ENCODE measurements at regions not wholly inside any gene's neighbourhood (a gene's known extent, or its start where the extent isn't known, plus 50 kb on each side); places are given as distances from the start of the nearest gene placed in this dataset.

DNA sequence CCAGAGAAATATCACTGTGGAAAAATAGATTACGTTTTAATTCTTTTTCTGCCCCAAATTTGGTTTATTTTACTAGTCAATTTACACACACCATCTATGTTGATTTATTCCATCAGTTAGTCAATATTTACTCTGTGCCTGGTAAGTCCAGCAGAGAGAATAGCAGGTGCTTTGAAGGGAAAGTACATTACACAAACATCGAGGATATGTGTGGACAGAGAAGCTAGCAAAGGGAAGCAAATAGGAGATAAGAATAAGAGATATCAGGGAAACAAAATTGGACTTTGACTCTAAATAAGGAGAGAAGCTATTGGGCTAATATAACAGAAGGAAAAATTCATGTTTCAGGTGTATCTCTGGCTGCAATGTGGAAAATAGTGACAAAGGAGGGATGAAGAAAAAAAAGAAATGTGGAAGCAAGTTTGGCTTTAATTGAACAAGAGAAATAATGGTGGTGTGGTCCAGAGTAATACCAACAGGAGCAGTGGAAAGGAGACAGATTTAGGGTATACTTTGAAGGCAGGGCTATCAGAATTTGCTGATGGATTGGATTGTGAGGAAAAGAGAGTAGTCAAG, 587.7 kb upstream of the CDH6 start:
- Histone ChIP-seq H3K27me3 (ENCODE audit: control insufficient read depth, insufficient read depth, low read length) (no peaks in the 10 kb centered on the region), H3K36me3 (ENCODE audit: control insufficient read depth in 2 of 3, insufficient read depth in 3 of 3, low read length in 3 of 3) (no peaks in the 10 kb centered on the region), H3K9ac (ENCODE audit: low read length in 3 of 3) (no peak overlapping the region), H3K4me1 (ENCODE audit: control insufficient read depth in 2 of 3, insufficient read depth in 2 of 3, low read depth in 1 of 3, low read length in 3 of 3) (no peaks in the 10 kb centered on the region), H3K9me3 (ENCODE audit: control insufficient read depth in 2 of 3, insufficient read depth in 1 of 3, low read length in 3 of 3) (peaks cover 0 to 2% (median 0%) of the 10 kb centered on the region in 3 donors), H3K27ac (ENCODE audit: low read depth in 2 of 2, low read length in 2 of 2) (no peak overlapping the region), H3K4me3 (ENCODE audit: low read length in 3 of 3) (no peak overlapping the region)
- intact Hi-C loops (cut with DNase I) = no loop called here
- FAIRE-seq (no peak), DNase-seq (no peak)
- TF ChIP-seq, protein P1, sequence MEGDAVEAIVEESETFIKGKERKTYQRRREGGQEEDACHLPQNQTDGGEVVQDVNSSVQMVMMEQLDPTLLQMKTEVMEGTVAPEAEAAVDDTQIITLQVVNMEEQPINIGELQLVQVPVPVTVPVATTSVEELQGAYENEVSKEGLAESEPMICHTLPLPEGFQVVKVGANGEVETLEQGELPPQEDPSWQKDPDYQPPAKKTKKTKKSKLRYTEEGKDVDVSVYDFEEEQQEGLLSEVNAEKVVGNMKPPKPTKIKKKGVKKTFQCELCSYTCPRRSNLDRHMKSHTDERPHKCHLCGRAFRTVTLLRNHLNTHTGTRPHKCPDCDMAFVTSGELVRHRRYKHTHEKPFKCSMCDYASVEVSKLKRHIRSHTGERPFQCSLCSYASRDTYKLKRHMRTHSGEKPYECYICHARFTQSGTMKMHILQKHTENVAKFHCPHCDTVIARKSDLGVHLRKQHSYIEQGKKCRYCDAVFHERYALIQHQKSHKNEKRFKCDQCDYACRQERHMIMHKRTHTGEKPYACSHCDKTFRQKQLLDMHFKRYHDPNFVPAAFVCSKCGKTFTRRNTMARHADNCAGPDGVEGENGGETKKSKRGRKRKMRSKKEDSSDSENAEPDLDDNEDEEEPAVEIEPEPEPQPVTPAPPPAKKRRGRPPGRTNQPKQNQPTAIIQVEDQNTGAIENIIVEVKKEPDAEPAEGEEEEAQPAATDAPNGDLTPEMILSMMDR (IDR thresholded peaks at IDR 0.05; ENCODE audit: borderline replicate concordance, extremely low read depth, insufficient read depth) = no peak

DNA sequence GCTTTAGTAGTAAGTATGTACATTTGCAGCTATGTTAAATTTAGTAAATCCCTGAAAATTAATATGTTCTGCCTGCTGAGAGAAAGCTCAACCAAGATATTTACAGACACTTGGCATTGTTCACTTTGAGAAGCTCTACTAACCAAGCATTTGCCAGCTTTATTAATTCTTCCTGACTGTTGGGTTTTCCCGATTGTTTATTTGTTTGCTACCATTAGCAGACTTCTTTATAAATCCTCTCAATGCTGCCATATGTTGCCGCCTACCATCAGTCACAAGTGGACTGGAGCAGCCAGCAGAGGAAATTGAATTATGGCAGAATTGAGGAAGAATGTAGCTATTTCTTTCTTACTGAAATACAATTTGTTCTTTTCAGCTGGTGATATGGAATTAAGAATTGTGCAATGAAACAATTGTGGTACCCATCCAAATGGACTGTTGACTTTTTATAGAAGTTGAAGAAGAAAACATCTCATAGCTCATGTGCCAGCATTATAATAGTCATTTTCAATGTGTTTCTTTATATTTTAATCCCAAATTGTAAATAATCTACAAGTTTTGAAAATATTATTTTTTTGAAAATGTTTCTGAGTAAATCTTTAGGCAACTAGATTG, 588.7 kb upstream of the CDH6 start:
- H3K27ac ChIP-seq (ENCODE audit: low read depth in 2 of 2, low read length in 2 of 2) = no peak overlapping the region
- H3K4me1 ChIP-seq (ENCODE audit: control insufficient read depth in 2 of 3, insufficient read depth in 2 of 3, low read depth in 1 of 3, low read length in 3 of 3) = no peaks in the 10 kb centered on the region
- no peak overlapping the region for H3K4me3 ChIP-seq (ENCODE audit: low read length in 3 of 3)
- FAIRE-seq = no peak
- no peak overlapping the region for H3K9ac ChIP-seq (ENCODE audit: low read length in 3 of 3)
- no peaks in the 10 kb centered on the region for H3K27me3 ChIP-seq (ENCODE audit: control insufficient read depth, insufficient read depth, low read length)
- intact Hi-C loops (cut with DNase I) = no loop called here
- H3K36me3 ChIP-seq (ENCODE audit: control insufficient read depth in 2 of 3, insufficient read depth in 3 of 3, low read length in 3 of 3) = no peaks in the 10 kb centered on the region
- H3K9me3 ChIP-seq (ENCODE audit: control insufficient read depth in 2 of 3, insufficient read depth in 1 of 3, low read length in 3 of 3) = peaks cover 0 to 2% (median 0%) of the 10 kb centered on the region in 3 donors
- no peak for DNase-seq
- TF ChIP-seq, protein P1 (IDR thresholded peaks at IDR 0.05; ENCODE audit: borderline replicate concordance, extremely low read depth, insufficient read depth) = no peak

DNA sequence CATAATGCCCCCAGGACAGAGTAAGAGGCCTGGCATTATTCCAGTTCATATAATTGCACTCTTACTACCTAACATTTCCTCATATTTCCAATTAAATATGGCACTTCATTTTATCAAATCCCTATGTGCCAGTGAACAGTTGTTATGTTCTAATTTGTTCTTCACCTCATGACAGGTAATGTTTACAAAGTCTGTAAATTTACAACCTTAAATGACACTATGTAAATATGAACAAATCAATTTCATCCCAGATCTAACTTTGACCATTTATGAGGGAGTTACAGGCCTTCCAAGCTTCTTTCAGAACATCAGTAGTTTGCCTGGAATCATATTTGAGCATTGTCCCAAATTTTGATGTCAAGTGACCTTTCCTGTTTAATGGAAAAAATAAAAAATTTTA, 592.6 kb upstream of the CDH6 start:
- Histone ChIP-seq H3K36me3 (ENCODE audit: control insufficient read depth in 2 of 3, insufficient read depth in 3 of 3, low read length in 3 of 3) (no peaks in the 10 kb centered on the region), H3K27me3 (ENCODE audit: control insufficient read depth, insufficient read depth, low read length) (no peaks in the 10 kb centered on the region), H3K9ac (ENCODE audit: low read length in 3 of 3) (no peak overlapping the region), H3K4me1 (ENCODE audit: control insufficient read depth in 2 of 3, insufficient read depth in 2 of 3, low read depth in 1 of 3, low read length in 3 of 3) (no peaks in the 10 kb centered on the region), H3K4me3 (ENCODE audit: low read length in 3 of 3) (no peak overlapping the region), H3K9me3 (ENCODE audit: control insufficient read depth in 2 of 3, insufficient read depth in 1 of 3, low read length in 3 of 3) (no peaks in the 10 kb centered on the region), H3K27ac (ENCODE audit: low read depth in 2 of 2, low read length in 2 of 2) (no peak overlapping the region)
- DNase-seq = no peak
- FAIRE-seq = no peak
- TF ChIP-seq, protein P1 (IDR thresholded peaks at IDR 0.05; ENCODE audit: borderline replicate concordance, extremely low read depth, insufficient read depth) = no peak
- intact Hi-C loops (cut with DNase I) = no loop called here
